Thyroid gland (tissue), 4 donors: ENCODE measurements at regions not wholly inside any gene's neighbourhood (a gene's known extent, or its start where the extent isn't known, plus 50 kb on each side); places are given as distances from the start of the nearest gene placed in this dataset.

Experiments used
- DNase-seq, 2 donors: peaks; one replicate each; pipeline ENCODE4 v3.0.0-alpha.2; 2019
- H3K27ac ChIP-seq, 3 donors: fragments of 200-600 bp; sonication (generic); 1 replicate in 2 of 3; 2 replicates in 1 of 3; pipeline ENCODE4 v1.5.1; 2016 to 2019; ENCODE audit warnings: mild to moderate bottlenecking in 1 of 3, moderate library complexity in 1 of 3
- H3K27me3 ChIP-seq: fragments of 200-600 bp; sonication (generic); one replicate; pipeline ENCODE4 v1.5.1; 2019
- H3K36me3 ChIP-seq, 2 donors: fragments of 200-600 bp; sonication (generic); one replicate each; pipeline ENCODE4 v1.5.1; 2016 to 2019
- H3K4me1 ChIP-seq, 2 donors: fragments of 200-600 bp; sonication (generic); one replicate each; pipeline ENCODE4 v1.5.1; 2017 to 2019
- H3K4me3 ChIP-seq, 3 donors: fragments of 200-600 bp; sonication (generic); replicated peaks in 1 of 3; 1 replicate in 2 of 3; 2 replicates in 1 of 3; pipeline ENCODE4 v1.5.1; 2016; ENCODE audit warnings: mild to moderate bottlenecking in 1 of 3
- H3K9me3 ChIP-seq: fragments of 200-600 bp; sonication (generic); one replicate; pipeline ENCODE4 v1.5.1; 2017
- CTCF ChIP-seq, 6 experiments: fragments of 200-600 bp in 3 of 6; fragments of 450-650 bp in 3 of 6; sonication (generic) in 3 of 6; IDR thresholded peaks; one replicate each; pipeline ENCODE4 v1.5.1; 2016 to 2019; ENCODE audit warnings: antibody characterized with exemption in 6 of 6, mild to moderate bottlenecking in 2 of 6, inconsistent platforms in 1 of 6, moderate library complexity in 1 of 6
- POLR2A ChIP-seq, 2 donors: fragments of 450-650 bp; IDR thresholded peaks; one replicate each; pipeline ENCODE4 v1.6.1; 2017; ENCODE audit warnings: antibody characterized with exemption in 2 of 2, mild to moderate bottlenecking in 2 of 2, moderate library complexity in 1 of 2
- WGBS, 2 donors: methylation state at CpG; one replicate each; pipeline ENCODE4 v1.1.5; 2017; 5-methylcytosine and 5-hydroxymethylcytosine counted together
- intact Hi-C: fragments of 100-400 bp; cut with DNase I; formaldehyde crosslinking; loops from one replicate; pipeline ENCODE4 v1.15.1; 2023

DNA sequence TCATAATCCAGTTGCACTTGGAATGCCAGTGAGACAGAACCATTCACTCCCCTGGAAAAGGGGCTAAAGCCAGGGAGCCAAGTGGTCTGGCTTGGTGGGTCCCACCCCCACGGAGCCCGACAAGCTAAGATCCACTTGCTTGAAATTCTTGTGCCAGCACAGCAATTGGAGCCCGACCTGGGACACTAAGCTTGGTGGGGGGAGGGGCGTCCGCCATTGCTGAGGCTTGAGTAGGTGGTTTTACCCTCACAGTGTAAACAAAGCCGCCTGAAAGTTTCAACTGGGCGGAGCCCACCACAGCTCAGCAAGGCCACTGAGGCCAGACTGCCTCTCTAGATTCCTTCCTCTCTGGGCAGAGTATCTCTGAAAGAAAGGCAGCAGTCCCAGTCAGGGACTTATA is 200.7 kb upstream of the NPSR1 start:
- no peaks in the 10 kb centered on the region for H3K4me1 ChIP-seq
- no peaks in the 10 kb centered on the region for H3K9me3 ChIP-seq
- no peaks in the 10 kb centered on the region for H3K27me3 ChIP-seq
- TF ChIP-seq CTCF (IDR thresholded peaks at IDR 0.05) (no peak), POLR2A (IDR thresholded peaks at IDR 0.05) (no peak)
- 75 to 78% methylated on average over 4 to 7 of the region's 7 CpGs for WGBS, 2 donors
- no peak overlapping the region for H3K27ac ChIP-seq
- no peak for DNase-seq
- H3K36me3 ChIP-seq: no peaks in the 10 kb centered on the region
- no peak overlapping the region for H3K4me3 ChIP-seq
- intact Hi-C loops: no loop called here

DNA sequence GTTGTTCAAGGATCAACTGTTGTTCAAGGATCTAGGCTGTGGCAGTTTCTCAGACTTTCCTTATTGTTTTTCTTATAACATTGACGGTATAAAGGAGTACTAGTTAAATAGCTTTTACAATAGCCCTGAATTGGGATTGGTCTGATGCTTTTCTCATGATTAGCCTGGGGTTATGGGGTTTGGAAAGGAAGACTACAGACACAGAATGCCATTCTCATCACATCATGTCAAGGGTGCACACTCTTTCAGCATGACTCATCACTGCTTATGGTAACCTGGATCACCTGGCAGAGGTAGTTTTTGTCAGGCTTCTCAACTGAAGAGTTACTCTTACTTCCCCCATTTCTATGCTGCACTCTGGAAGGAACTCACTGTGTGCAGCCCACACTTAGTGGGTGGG is 194.2 kb upstream of the NPSR1 start:
- DNase-seq: no peak
- 42 to 52% methylated on average over 1 of the region's 1 CpG for WGBS, 2 donors
- intact Hi-C loops: no loop called here
- Histone ChIP-seq H3K9me3 (no peaks in the 10 kb centered on the region), H3K27me3 (no peaks in the 10 kb centered on the region), H3K36me3 (no peaks in the 10 kb centered on the region), H3K27ac (no peak overlapping the region), H3K4me3 (no peak overlapping the region), H3K4me1 (no peaks in the 10 kb centered on the region)
- TF ChIP-seq POLR2A (IDR thresholded peaks at IDR 0.05): no peak
- no peak for TF ChIP-seq CTCF (IDR thresholded peaks at IDR 0.05)

DNA sequence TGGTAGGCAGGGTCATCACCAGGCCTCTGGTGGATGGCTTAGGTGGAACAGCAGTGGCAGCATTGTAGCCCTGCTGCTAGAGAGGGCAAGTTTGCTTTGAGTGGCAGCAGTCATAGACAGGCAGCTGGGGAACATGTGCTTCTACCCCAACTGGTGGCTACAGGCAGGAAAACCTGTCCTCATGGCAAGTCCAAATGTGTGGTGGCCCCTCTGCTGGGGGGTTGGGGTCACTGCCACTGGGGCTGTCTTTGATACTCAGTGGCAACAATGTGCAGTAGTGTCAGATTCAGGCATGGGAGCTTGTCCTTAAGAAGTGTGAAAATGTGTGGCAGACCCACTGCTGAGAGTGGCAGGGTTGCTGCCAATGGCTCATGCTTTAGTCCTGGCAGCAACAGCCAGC is 186.2 kb upstream of the NPSR1 start:
- Histone ChIP-seq H3K9me3 (no peaks in the 10 kb centered on the region), H3K36me3 (no peaks in the 10 kb centered on the region), H3K27ac (no peak overlapping the region), H3K4me1 (no peaks in the 10 kb centered on the region), H3K4me3 (no peak overlapping the region), H3K27me3 (no peaks in the 10 kb centered on the region)
- intact Hi-C loops: no loop called here
- DNase-seq: no peak
- TF ChIP-seq CTCF (IDR thresholded peaks at IDR 0.05): no peak
- TF ChIP-seq POLR2A (IDR thresholded peaks at IDR 0.05): no peak

- H3K27ac ChIP-seq: no peak overlapping the region
- intact Hi-C loops: no loop called here
- TF ChIP-seq POLR2A (IDR thresholded peaks at IDR 0.05) (no peak), CTCF (IDR thresholded peaks at IDR 0.05) (no peak)
- H3K27me3 ChIP-seq: no peaks in the 10 kb centered on the region
- H3K4me1 ChIP-seq: no peaks in the 10 kb centered on the region
- WGBS, 2 donors: 76 to 81% methylated on average over 4 of the region's 4 CpGs
- no peak for DNase-seq
- H3K36me3 ChIP-seq: no peaks in the 10 kb centered on the region
- H3K9me3 ChIP-seq: no peaks in the 10 kb centered on the region
- H3K4me3 ChIP-seq: no peak overlapping the region
Measured at GRCh38 chr7:34486371-34486770, 171.6 kb upstream of the NPSR1 start.

GRCh38 chr7:34487391-34488115 is 170.5 kb upstream of the NPSR1 start:
- intact Hi-C loops: no loop called here
- no peaks in the 10 kb centered on the region for H3K4me1 ChIP-seq
- H3K4me3 ChIP-seq: no peak overlapping the region
- H3K36me3 ChIP-seq: no peaks in the 10 kb centered on the region
- H3K27ac ChIP-seq: no peak overlapping the region
- TF ChIP-seq CTCF (IDR thresholded peaks at IDR 0.05) (no peak), POLR2A (IDR thresholded peaks at IDR 0.05) (no peak)
- 79% methylated on average over 3 of the region's 3 CpGs for WGBS, 2 donors
- DNase-seq: no peak
- no peaks in the 10 kb centered on the region for H3K9me3 ChIP-seq
- H3K27me3 ChIP-seq: no peaks in the 10 kb centered on the region
